Heart right ventricle (tissue), 16 donors: ENCODE measurements at regions not wholly inside any gene's neighbourhood (a gene's known extent, or its start where the extent isn't known, plus 50 kb on each side); places are given as distances from the start of the nearest gene placed in this dataset.

Source experiments
- ATAC-seq, 8 donors: fragments of 200-7000 bp; cut with Tn5 transposase; one replicate each; pipeline ENCODE4 v1.9.1; 2020; ENCODE audit warnings: mild to moderate bottlenecking in 8 of 8, moderate library complexity in 8 of 8, moderate number of reproducible peaks in 1 of 8
- DNase-seq, 2 donors: peaks; one replicate each; pipeline ENCODE4 v3.0.0-alpha.2; 2020
- H3K27ac ChIP-seq, 10 donors: fragments of 200-600 bp; sonication (generic) in 2 of 10; one replicate each; pipeline versions ENCODE4 v1.5.0 to v1.8.0; 2020 to 2022; ENCODE audit warnings: mild to moderate bottlenecking in 3 of 10
- H3K27me3 ChIP-seq, 7 donors: fragments of 200-600 bp; one replicate each; pipeline ENCODE4 v1.8.0; 2021 to 2022; ENCODE audit warnings: mild to moderate bottlenecking in 2 of 7
- H3K36me3 ChIP-seq, 9 donors: fragments of 200-600 bp; sonication (generic) in 1 of 9; one replicate each; pipeline versions ENCODE4 v1.5.0 to v1.8.0; 2020 to 2022; ENCODE audit warnings: mild to moderate bottlenecking in 2 of 9
- H3K4me1 ChIP-seq, 9 donors: fragments of 200-600 bp; sonication (generic) in 1 of 9; one replicate each; pipeline versions ENCODE4 v1.5.0 to v1.8.0; 2020 to 2022; ENCODE audit warnings: mild to moderate bottlenecking in 4 of 9
- H3K4me3 ChIP-seq, 10 donors: fragments of 200-600 bp; sonication (generic) in 2 of 10; one replicate each; pipeline versions ENCODE4 v1.5.0 to v1.8.0; 2020 to 2022; ENCODE audit warnings: mild to moderate bottlenecking in 7 of 10, moderate library complexity in 2 of 10
- H3K9me3 ChIP-seq, 11 donors: fragments of 200-600 bp in 10 of 11; sonication (generic) in 2 of 11; one replicate each; pipeline versions ENCODE4 v1.5.0 to v1.8.0; 2013 to 2022; ENCODE audit warnings: mild to moderate bottlenecking in 2 of 11, control low read depth in 1 of 11, moderate library complexity in 1 of 11
- CTCF ChIP-seq, 9 donors: fragments of 200-600 bp; sonication (generic) in 2 of 9; IDR thresholded peaks; one replicate each; pipeline versions ENCODE4 v1.5.0 to v1.8.0; 2021 to 2022; ENCODE audit warnings: antibody characterized with exemption in 9 of 9, mild to moderate bottlenecking in 5 of 9, moderate library complexity in 1 of 9
- WGBS, 2 donors: extraction: QIAGEN DNeasy Blood & Tissue Kit; methylation state at CpG; one replicate each; pipeline ENCODE4 v1.1.7; 2013; ENCODE audit warnings: inconsistent platforms in 1 of 2; 5-methylcytosine and 5-hydroxymethylcytosine counted together
- intact Hi-C, 10 donors: fragments of 100-400 bp; cut with DNase I; formaldehyde crosslinking; loops; one replicate each; pipeline versions ENCODE4 v1.11.1 to v1.14.2; 2022
- donor health status: Arrhythmogenic right ventricular cardiomyopathy.
- donor health status: ischemic (EF 13 %, LVEDD 7.1; RV severe dilation, severe dysfunction).
- donor health status: healthy with polysubstance abuse.
- donor health status: DM: no; HTN: yes; CAD: no.
- donor health status: DM: no; HTN: no; CAD: no.
- donor health status: ischemic (EF 25% LVEDD 6.9; RV normal size, moderate dysfunction).
- donor health status: ischemic (EF 25% LVEDD 5.7; RV mildly dilated, moderate dysfunction).
- donor health status: healthy.
- donor health status: DM: yes; HTN: yes; CAD: no.
- donor health status: Ischemic cardiomyopathy.
- donor health status: ischemic (EF 35%, LVEDD 5.7; RV mildly dilated, moderate dysfunction).
- donor health status: nonischemic (EF 11% LVEDD 7.7; RV severe dilation, severe dysfunction).
- donor health status: DM: yes; HTN: yes; CAD: no.
- donor health status: PGD.
- donor health status: ischemic (EF 29% LVEDD 5.4; RV normal size, mild dysfunction).
- donor health status: nonischemic (EF 23%, LVEDD 6.1; RV moderate dilation, normal function).

GRCh38 chr6:56407883-56408410 lies 160.6 kb upstream of the COL21A1 start:
- WGBS, 2 donors: 83 to 94% methylated on average over 1 of the region's 1 CpG
- Histone ChIP-seq H3K27ac (no peak overlapping the region), H3K27me3 (no peaks in the 10 kb centered on the region), H3K9me3 (no peaks in the 10 kb centered on the region), H3K4me3 (no peak overlapping the region), H3K4me1 (peaks cover 0 to 26% (median 12%) of the 10 kb centered on the region in 9 donors), H3K36me3 (no peaks in the 10 kb centered on the region)
- DNase-seq: no peak
- TF ChIP-seq CTCF (IDR thresholded peaks at IDR 0.05): no peak
- intact Hi-C loops: no loop called here
- ATAC-seq: no peak

GRCh38 chr6:56406276-56407269 lies 159.2 kb upstream of the COL21A1 start:
- no peak for ATAC-seq
- Histone ChIP-seq H3K36me3 (no peaks in the 10 kb centered on the region), H3K27me3 (no peaks in the 10 kb centered on the region), H3K9me3 (peaks cover 0 to 7% (median 0%) of the 10 kb centered on the region in 11 donors), H3K4me3 (no peak overlapping the region), H3K4me1 (peaks cover 0 to 26% (median 12%) of the 10 kb centered on the region in 9 donors), H3K27ac (no peak overlapping the region)
- intact Hi-C loops: no loop called here
- no peak for TF ChIP-seq CTCF (IDR thresholded peaks at IDR 0.05)
- no peak for DNase-seq
- WGBS, 2 donors: 95% methylated on average over 3 of the region's 3 CpGs

- ATAC-seq: no peak
- H3K27ac ChIP-seq: peak overlapping the region in 2 of 10 donors; percentile 33 to 39
- peaks cover 0 to 26% (median 12%) of the 10 kb centered on the region in 9 donors for H3K4me1 ChIP-seq
- H3K27me3 ChIP-seq: no peaks in the 10 kb centered on the region
- TF ChIP-seq CTCF (IDR thresholded peaks at IDR 0.05): no peak
- 83 to 89% methylated on average over 2 of the region's 2 CpGs for WGBS, 2 donors
- intact Hi-C loops: no loop called here
- no peak for DNase-seq
- no peak overlapping the region for H3K4me3 ChIP-seq
- peaks cover 0 to 12% (median 0%) of the 10 kb centered on the region in 11 donors for H3K9me3 ChIP-seq
- H3K36me3 ChIP-seq: no peaks in the 10 kb centered on the region
Observed at GRCh38 chr6:56404599-56404998, 157.2 kb upstream of the COL21A1 start.

- 27 to 33% methylated on average over 2 of the region's 2 CpGs for WGBS, 2 donors
- TF ChIP-seq CTCF (IDR thresholded peaks at IDR 0.05): no peak
- ATAC-seq (peak in 7 of 8 donors; percentile 42 to 88 (median 71)), DNase-seq (no peak)
- no peaks in the 10 kb centered on the region for H3K36me3 ChIP-seq
- H3K9me3 ChIP-seq: peaks cover 0 to 12% (median 0%) of the 10 kb centered on the region in 11 donors
- H3K27me3 ChIP-seq: no peaks in the 10 kb centered on the region
- intact Hi-C loops: no loop called here
- peaks cover 0 to 26% (median 12%) of the 10 kb centered on the region in 9 donors for H3K4me1 ChIP-seq
- peak overlapping the region in 7 of 10 donors; percentile 13 to 50 (median 39) for H3K27ac ChIP-seq
- no peak overlapping the region for H3K4me3 ChIP-seq
Observed at GRCh38 chr6:56403745-56404144, 156.4 kb upstream of the COL21A1 start.
